ENCODE measurements at regions not wholly inside any gene's neighbourhood (a gene's known extent, or its start where the extent isn't known, plus 50 kb on each side); places are given as distances from the start of the nearest gene placed in this dataset.

- DNase-seq (ENCODE audit: insufficient read length, low spot score) (no peak), FAIRE-seq (no peak)
- TF ChIP-seq PAX5 (IDR thresholded peaks at IDR 0.05; ENCODE audit: insufficient read depth, low read length, severe bottlenecking) (no peak), POLR2A (IDR thresholded peaks at IDR 0.05; ENCODE audit: low read depth, low read length) (no peak)
These were observed 127.9 kb upstream of the DMD start for GRCh38 chrX:33339219-33339618.

GRCh38 chrX:33336783-33337182 is 125.4 kb upstream of the DMD start:
- FAIRE-seq: no peak
- no peak for TF ChIP-seq SPI1 (IDR thresholded peaks at IDR 0.05; ENCODE audit: low read depth, low read length)
- TF ChIP-seq POLR2A (IDR thresholded peaks at IDR 0.05; ENCODE audit: low read depth, low read length): no peak
- no peak for TF ChIP-seq POU2F2 (IDR thresholded peaks at IDR 0.05; ENCODE audit: low read depth, low read length)
- TF ChIP-seq TAF1 (IDR thresholded peaks at IDR 0.05; ENCODE audit: low read depth, low read length): no peak
- no peak for TF ChIP-seq PAX5 (IDR thresholded peaks at IDR 0.05; ENCODE audit: insufficient read depth, low read length, severe bottlenecking)
- TF ChIP-seq POLR2AphosphoS5 (IDR thresholded peaks at IDR 0.05; ENCODE audit: low read depth, low read length): no peak
- no peak for DNase-seq (ENCODE audit: insufficient read length, low spot score)

GRCh38 chrX:33333271-33333670 is 121.9 kb upstream of the DMD start:
- TF ChIP-seq PAX5 (IDR thresholded peaks at IDR 0.05; ENCODE audit: insufficient read depth, low read length, severe bottlenecking) (no peak), POLR2A (IDR thresholded peaks at IDR 0.05; ENCODE audit: low read depth, low read length) (no peak), POLR2AphosphoS5 (IDR thresholded peaks at IDR 0.05; ENCODE audit: low read depth, low read length) (no peak), POU2F2 (IDR thresholded peaks at IDR 0.05; ENCODE audit: low read depth, low read length) (no peak), TAF1 (IDR thresholded peaks at IDR 0.05; ENCODE audit: low read depth, low read length) (no peak), SPI1 (IDR thresholded peaks at IDR 0.05; ENCODE audit: low read depth, low read length) (no peak)
- no peak for FAIRE-seq

GRCh38 chrX:33330798-33331197 is 119.4 kb upstream of the DMD start:
- no peak for DNase-seq (ENCODE audit: insufficient read length, low spot score)
- no peak for FAIRE-seq
- TF ChIP-seq PAX5 (IDR thresholded peaks at IDR 0.05; ENCODE audit: insufficient read depth, low read length, severe bottlenecking) (no peak), SPI1 (IDR thresholded peaks at IDR 0.05; ENCODE audit: low read depth, low read length) (no peak), TAF1 (IDR thresholded peaks at IDR 0.05; ENCODE audit: low read depth, low read length) (no peak), POU2F2 (IDR thresholded peaks at IDR 0.05; ENCODE audit: low read depth, low read length) (no peak), POLR2AphosphoS5 (IDR thresholded peaks at IDR 0.05; ENCODE audit: low read depth, low read length) (no peak), POLR2A (IDR thresholded peaks at IDR 0.05; ENCODE audit: low read depth, low read length) (no peak)

More at GRCh38 chrX:33333271-33333670, 121.9 kb upstream of the DMD start:
- DNase-seq (ENCODE audit: insufficient read length, low spot score): no peak

GRCh38 chrX:33324099-33324498 is 112.8 kb upstream of the DMD start:
- TF ChIP-seq PAX5 (IDR thresholded peaks at IDR 0.05; ENCODE audit: insufficient read depth, low read length, severe bottlenecking) (no peak), SPI1 (IDR thresholded peaks at IDR 0.05; ENCODE audit: low read depth, low read length) (no peak), TAF1 (IDR thresholded peaks at IDR 0.05; ENCODE audit: low read depth, low read length) (no peak), POLR2AphosphoS5 (IDR thresholded peaks at IDR 0.05; ENCODE audit: low read depth, low read length) (no peak), POLR2A (IDR thresholded peaks at IDR 0.05; ENCODE audit: low read depth, low read length) (no peak), POU2F2 (IDR thresholded peaks at IDR 0.05; ENCODE audit: low read depth, low read length) (no peak)
- FAIRE-seq: no peak
- DNase-seq (ENCODE audit: insufficient read length, low spot score): no peak

- FAIRE-seq (no peak), DNase-seq (ENCODE audit: insufficient read length, low spot score) (no peak)
- TF ChIP-seq SPI1 (IDR thresholded peaks at IDR 0.05; ENCODE audit: low read depth, low read length) (no peak), TAF1 (IDR thresholded peaks at IDR 0.05; ENCODE audit: low read depth, low read length) (no peak), PAX5 (IDR thresholded peaks at IDR 0.05; ENCODE audit: insufficient read depth, low read length, severe bottlenecking) (no peak), POLR2A (IDR thresholded peaks at IDR 0.05; ENCODE audit: low read depth, low read length) (no peak), POU2F2 (IDR thresholded peaks at IDR 0.05; ENCODE audit: low read depth, low read length) (no peak), POLR2AphosphoS5 (IDR thresholded peaks at IDR 0.05; ENCODE audit: low read depth, low read length) (no peak)
These were observed 96.6 kb upstream of the DMD start for GRCh38 chrX:33307911-33308354.

- no peak for DNase-seq (ENCODE audit: insufficient read length, low spot score)
- FAIRE-seq: no peak
- TF ChIP-seq POU2F2 (IDR thresholded peaks at IDR 0.05; ENCODE audit: low read depth, low read length) (no peak), SPI1 (IDR thresholded peaks at IDR 0.05; ENCODE audit: low read depth, low read length) (no peak), TAF1 (IDR thresholded peaks at IDR 0.05; ENCODE audit: low read depth, low read length) (no peak), PAX5 (IDR thresholded peaks at IDR 0.05; ENCODE audit: insufficient read depth, low read length, severe bottlenecking) (no peak), POLR2AphosphoS5 (IDR thresholded peaks at IDR 0.05; ENCODE audit: low read depth, low read length) (no peak), POLR2A (IDR thresholded peaks at IDR 0.05; ENCODE audit: low read depth, low read length) (no peak)
These were observed 87.3 kb upstream of the DMD start for GRCh38 chrX:33298622-33299021.

GRCh38 chrX:33285550-33285949 is 74.2 kb upstream of the DMD start:
- no peak for TF ChIP-seq POU2F2 (IDR thresholded peaks at IDR 0.05; ENCODE audit: low read depth, low read length)
- no peak for TF ChIP-seq POLR2AphosphoS5 (IDR thresholded peaks at IDR 0.05; ENCODE audit: low read depth, low read length)
- TF ChIP-seq POLR2A (IDR thresholded peaks at IDR 0.05; ENCODE audit: low read depth, low read length): no peak
- no peak for TF ChIP-seq TAF1 (IDR thresholded peaks at IDR 0.05; ENCODE audit: low read depth, low read length)
- no peak for TF ChIP-seq SPI1 (IDR thresholded peaks at IDR 0.05; ENCODE audit: low read depth, low read length)
- TF ChIP-seq PAX5 (IDR thresholded peaks at IDR 0.05; ENCODE audit: insufficient read depth, low read length, severe bottlenecking): no peak
- DNase-seq (ENCODE audit: insufficient read length, low spot score) (no peak), FAIRE-seq (no peak)

GRCh38 chrX:33277046-33277445 is 65.7 kb upstream of the DMD start:
- no peak for DNase-seq (ENCODE audit: insufficient read length, low spot score)
- no peak for FAIRE-seq
- TF ChIP-seq TAF1 (IDR thresholded peaks at IDR 0.05; ENCODE audit: low read depth, low read length) (no peak), POLR2A (IDR thresholded peaks at IDR 0.05; ENCODE audit: low read depth, low read length) (no peak), PAX5 (IDR thresholded peaks at IDR 0.05; ENCODE audit: insufficient read depth, low read length, severe bottlenecking) (no peak), SPI1 (IDR thresholded peaks at IDR 0.05; ENCODE audit: low read depth, low read length) (no peak), POU2F2 (IDR thresholded peaks at IDR 0.05; ENCODE audit: low read depth, low read length) (no peak), POLR2AphosphoS5 (IDR thresholded peaks at IDR 0.05; ENCODE audit: low read depth, low read length) (no peak)

- FAIRE-seq (no peak), DNase-seq (ENCODE audit: insufficient read length, low spot score) (no peak)
- no peak for TF ChIP-seq SPI1 (IDR thresholded peaks at IDR 0.05; ENCODE audit: low read depth, low read length)
- no peak for TF ChIP-seq POU2F2 (IDR thresholded peaks at IDR 0.05; ENCODE audit: low read depth, low read length)
- no peak for TF ChIP-seq POLR2AphosphoS5 (IDR thresholded peaks at IDR 0.05; ENCODE audit: low read depth, low read length)
- no peak for TF ChIP-seq TAF1 (IDR thresholded peaks at IDR 0.05; ENCODE audit: low read depth, low read length)
- TF ChIP-seq POLR2A (IDR thresholded peaks at IDR 0.05; ENCODE audit: low read depth, low read length): no peak
- no peak for TF ChIP-seq PAX5 (IDR thresholded peaks at IDR 0.05; ENCODE audit: insufficient read depth, low read length, severe bottlenecking)
These were observed 62.2 kb upstream of the DMD start for GRCh38 chrX:33273535-33273934.

Measured in GM12891 (cell line).